Suprapubic skin (tissue), 3 donors: ENCODE measurements at regions not wholly inside any gene's neighbourhood (a gene's known extent, or its start where the extent isn't known, plus 50 kb on each side); places are given as distances from the start of the nearest gene placed in this dataset.

Experiments used
- CTCF ChIP-seq, 2 donors: fragments of 200-600 bp in 1 of 2; fragments of 450-650 bp in 1 of 2; sonication (generic) in 1 of 2; IDR thresholded peaks; one replicate each; pipeline ENCODE4 v1.5.1; 2016 to 2019; ENCODE audit warnings: antibody characterized with exemption in 2 of 2, mild to moderate bottlenecking in 1 of 2, moderate library complexity in 1 of 2
- POLR2A ChIP-seq, 2 donors: fragments of 450-650 bp; IDR thresholded peaks; one replicate each; pipeline ENCODE4 v1.6.1; 2017; ENCODE audit warnings: antibody characterized with exemption in 2 of 2, mild to moderate bottlenecking in 2 of 2, moderate library complexity in 2 of 2

- no peak for TF ChIP-seq CTCF (IDR thresholded peaks at IDR 0.05)
- no peak for TF ChIP-seq POLR2A (IDR thresholded peaks at IDR 0.05)
Observed at GRCh38 chr9:4433379-4433778, 56.9 kb upstream of the SLC1A1 start.
